Osteocyte (in vitro differentiated cells): ENCODE measurements at regions not wholly inside any gene's neighbourhood (a gene's known extent, or its start where the extent isn't known, plus 50 kb on each side); places are given as distances from the start of the nearest gene placed in this dataset.

ENCODE experiments used
- DNase-seq: peaks from one replicate; pipeline ENCODE4 v3.0.0; 2021; ENCODE audit warnings: mixed read lengths; ENCODE audit not compliant: unreplicated experiment; ENCODE audit errors: extremely low spot score
- H3K27ac Mint-ChIP-seq: one replicate; pipeline ENCODE4 v1.8.0; 2021; ENCODE audit warnings: mild to moderate bottlenecking, mixed read lengths; ENCODE audit not compliant: unreplicated experiment
- H3K27me3 Mint-ChIP-seq: one replicate; pipeline ENCODE4 v1.8.0; 2021; ENCODE audit warnings: mixed read lengths; ENCODE audit not compliant: unreplicated experiment
- H3K36me3 Mint-ChIP-seq: one replicate; pipeline ENCODE4 v1.8.0; 2021; ENCODE audit warnings: mixed read lengths; ENCODE audit not compliant: unreplicated experiment
- H3K4me1 Mint-ChIP-seq: one replicate; pipeline ENCODE4 v1.8.0; 2021; ENCODE audit warnings: mixed read lengths; ENCODE audit not compliant: unreplicated experiment
- H3K4me3 Mint-ChIP-seq: one replicate; pipeline ENCODE4 v1.8.0; 2021; ENCODE audit warnings: mild to moderate bottlenecking, moderate library complexity, mixed read lengths; ENCODE audit not compliant: unreplicated experiment
- H3K9me3 Mint-ChIP-seq: one replicate; pipeline ENCODE4 v1.8.0; 2021; ENCODE audit warnings: mixed read lengths; ENCODE audit not compliant: unreplicated experiment
- TF ChIP-seq, protein P1 (sequence below): fragments of 200-600 bp; sonication (generic); IDR thresholded peaks from 2 replicates; pipeline ENCODE4 v1.5.0; 2021; ENCODE audit warnings: antibody characterized with exemption, mild to moderate bottlenecking, moderate library complexity

DNA sequence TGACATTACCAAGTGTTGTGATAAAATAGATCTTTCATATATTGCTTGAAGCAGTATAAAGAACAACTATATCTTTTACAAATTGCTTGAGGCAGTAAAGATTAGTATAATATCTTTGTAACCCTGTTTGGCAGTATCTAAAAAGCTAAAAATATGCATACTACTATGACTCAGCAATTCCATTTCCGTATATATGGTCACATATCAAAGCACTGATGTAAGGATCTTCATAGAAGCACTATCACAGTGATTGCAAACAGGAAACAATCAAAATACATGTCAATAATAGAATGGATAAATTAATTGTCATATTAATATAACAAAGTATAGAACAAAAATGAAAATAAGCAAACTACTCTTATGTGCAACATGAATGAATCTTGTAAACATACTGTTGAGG is 158.4 kb upstream of the IGF1 start:
- no peak for DNase-seq
- Mint-ChIP-seq H3K4me1 (peaks cover 7% of the 10 kb centered on the region), H3K27ac (peak overlapping the region; percentile 36), H3K36me3 (no peaks in the 10 kb centered on the region), H3K9me3 (peaks cover 14% of the 10 kb centered on the region), H3K27me3 (no peaks in the 10 kb centered on the region), H3K4me3 (no peak overlapping the region)
- TF ChIP-seq, protein P1, sequence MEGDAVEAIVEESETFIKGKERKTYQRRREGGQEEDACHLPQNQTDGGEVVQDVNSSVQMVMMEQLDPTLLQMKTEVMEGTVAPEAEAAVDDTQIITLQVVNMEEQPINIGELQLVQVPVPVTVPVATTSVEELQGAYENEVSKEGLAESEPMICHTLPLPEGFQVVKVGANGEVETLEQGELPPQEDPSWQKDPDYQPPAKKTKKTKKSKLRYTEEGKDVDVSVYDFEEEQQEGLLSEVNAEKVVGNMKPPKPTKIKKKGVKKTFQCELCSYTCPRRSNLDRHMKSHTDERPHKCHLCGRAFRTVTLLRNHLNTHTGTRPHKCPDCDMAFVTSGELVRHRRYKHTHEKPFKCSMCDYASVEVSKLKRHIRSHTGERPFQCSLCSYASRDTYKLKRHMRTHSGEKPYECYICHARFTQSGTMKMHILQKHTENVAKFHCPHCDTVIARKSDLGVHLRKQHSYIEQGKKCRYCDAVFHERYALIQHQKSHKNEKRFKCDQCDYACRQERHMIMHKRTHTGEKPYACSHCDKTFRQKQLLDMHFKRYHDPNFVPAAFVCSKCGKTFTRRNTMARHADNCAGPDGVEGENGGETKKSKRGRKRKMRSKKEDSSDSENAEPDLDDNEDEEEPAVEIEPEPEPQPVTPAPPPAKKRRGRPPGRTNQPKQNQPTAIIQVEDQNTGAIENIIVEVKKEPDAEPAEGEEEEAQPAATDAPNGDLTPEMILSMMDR: no peak

DNA sequence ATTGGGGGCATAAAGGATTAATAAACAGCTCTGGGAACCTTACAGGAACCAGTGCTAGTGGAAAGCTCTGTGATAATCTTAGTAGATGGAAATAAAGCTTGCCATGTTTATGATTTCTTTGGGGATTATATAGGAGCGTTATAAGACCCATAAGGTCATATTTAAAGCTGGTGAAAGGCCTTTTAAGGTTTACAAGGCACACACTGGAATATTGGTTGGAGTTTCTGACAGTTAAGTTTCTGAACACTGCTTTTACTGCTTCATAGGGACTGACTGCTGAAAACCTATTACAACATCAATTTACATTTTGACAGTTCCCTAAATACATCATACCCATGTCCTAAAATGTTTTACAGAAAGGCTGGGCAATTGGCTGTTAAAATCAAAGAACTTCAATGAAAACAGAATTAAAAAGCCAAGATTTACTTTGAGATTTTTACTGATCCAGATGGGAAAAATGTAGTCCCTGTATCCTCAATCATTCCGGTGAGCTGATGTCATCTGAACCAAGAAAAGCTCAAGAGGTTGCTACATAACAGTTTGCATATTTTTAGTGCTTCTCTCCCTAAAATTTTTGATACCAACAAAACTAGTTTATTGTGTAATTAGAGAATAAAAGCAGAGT is 153.7 kb upstream of the IGF1 start:
- no peaks in the 10 kb centered on the region for H3K27me3 Mint-ChIP-seq
- no peak overlapping the region for H3K27ac Mint-ChIP-seq
- H3K4me3 Mint-ChIP-seq: no peak overlapping the region
- peaks cover 7% of the 10 kb centered on the region for H3K4me1 Mint-ChIP-seq
- DNase-seq: no peak
- no peaks in the 10 kb centered on the region for H3K36me3 Mint-ChIP-seq
- peaks cover 3% of the 10 kb centered on the region for H3K9me3 Mint-ChIP-seq
- TF ChIP-seq, protein P1: no peak

- TF ChIP-seq, protein P1: no peak
- H3K4me3 Mint-ChIP-seq: no peak overlapping the region
- no peak for DNase-seq
Measured at GRCh38 chr12:102631274-102631673, 150.9 kb upstream of the IGF1 start.

GRCh38 chr12:102629262-102629888 is 149.0 kb upstream of the IGF1 start:
- Mint-ChIP-seq H3K9me3 (peaks cover 8% of the 10 kb centered on the region), H3K4me1 (peaks cover 4% of the 10 kb centered on the region), H3K36me3 (no peaks in the 10 kb centered on the region), H3K4me3 (no peak overlapping the region), H3K27me3 (no peaks in the 10 kb centered on the region), H3K27ac (no peak overlapping the region)
- DNase-seq: no peak
- TF ChIP-seq, protein P1: no peak

More at GRCh38 chr12:102631274-102631673, 150.9 kb upstream of the IGF1 start:
- Mint-ChIP-seq H3K9me3 (peaks cover 8% of the 10 kb centered on the region), H3K4me1 (peaks cover 7% of the 10 kb centered on the region), H3K27ac (no peak overlapping the region), H3K27me3 (no peaks in the 10 kb centered on the region), H3K36me3 (no peaks in the 10 kb centered on the region)

DNA sequence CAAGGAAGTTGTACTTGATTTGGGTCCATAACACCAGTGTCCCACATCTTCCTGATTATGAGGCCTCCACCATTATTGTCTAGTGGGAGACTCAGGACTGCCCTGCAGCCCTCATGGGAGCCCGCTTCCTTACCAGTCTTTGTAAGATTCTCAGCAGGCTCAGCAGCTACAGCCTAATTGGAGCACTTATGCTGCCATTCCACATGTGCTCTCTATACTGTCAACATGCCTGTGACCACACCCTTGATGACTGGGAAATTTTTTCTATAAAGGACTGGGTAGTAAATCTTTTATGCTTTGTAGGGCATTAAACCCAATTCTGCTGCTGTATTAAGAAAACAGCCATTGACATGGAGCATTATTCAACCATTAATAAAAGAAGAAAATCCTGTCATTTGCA is 145.5 kb upstream of the IGF1 start:
- H3K4me3 Mint-ChIP-seq: no peak overlapping the region
- no peaks in the 10 kb centered on the region for H3K4me1 Mint-ChIP-seq
- no peaks in the 10 kb centered on the region for H3K36me3 Mint-ChIP-seq
- no peak for DNase-seq
- TF ChIP-seq, protein P1: no peak
- no peaks in the 10 kb centered on the region for H3K27me3 Mint-ChIP-seq
- peaks cover 8% of the 10 kb centered on the region for H3K9me3 Mint-ChIP-seq
- no peak overlapping the region for H3K27ac Mint-ChIP-seq
